22Rv1 (cell line): ENCODE measurements at regions not wholly inside any gene's neighbourhood (a gene's known extent, or its start where the extent isn't known, plus 50 kb on each side); places are given as distances from the start of the nearest gene placed in this dataset.

Source experiments
- ZFX ChIP-seq: fragments of 450-650 bp; IDR thresholded peaks from 2 replicates; pipeline ENCODE4 v1.6.1; 2017; ENCODE audit warnings: antibody characterized with exemption, borderline replicate concordance
- TF ChIP-seq, protein P1 (sequence below): fragments of 450-650 bp; IDR thresholded peaks from 2 replicates; pipeline ENCODE4 v1.5.1; 2017; ENCODE audit warnings: mild to moderate bottlenecking

DNA sequence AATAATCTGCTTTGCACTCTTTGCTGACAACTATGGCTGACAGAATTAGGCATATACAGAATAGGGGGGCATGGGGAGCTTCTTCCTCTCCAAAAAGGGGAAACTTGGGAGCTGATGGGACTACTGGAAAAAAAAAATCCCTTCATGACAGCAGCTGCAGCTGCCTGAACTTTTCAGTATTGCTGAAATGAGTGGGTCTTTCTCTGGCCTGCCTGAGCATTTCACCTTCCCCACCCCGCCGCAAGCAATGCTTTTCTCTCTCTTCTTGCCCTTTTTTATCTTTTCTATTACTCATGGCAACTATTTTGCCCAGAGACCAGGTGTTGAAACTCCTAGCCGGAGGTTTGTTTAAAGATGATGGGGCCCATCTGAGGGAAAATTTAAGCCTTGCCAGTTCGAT lies 244.9 kb downstream of the SEMA3D start:
- TF ChIP-seq, protein P1, sequence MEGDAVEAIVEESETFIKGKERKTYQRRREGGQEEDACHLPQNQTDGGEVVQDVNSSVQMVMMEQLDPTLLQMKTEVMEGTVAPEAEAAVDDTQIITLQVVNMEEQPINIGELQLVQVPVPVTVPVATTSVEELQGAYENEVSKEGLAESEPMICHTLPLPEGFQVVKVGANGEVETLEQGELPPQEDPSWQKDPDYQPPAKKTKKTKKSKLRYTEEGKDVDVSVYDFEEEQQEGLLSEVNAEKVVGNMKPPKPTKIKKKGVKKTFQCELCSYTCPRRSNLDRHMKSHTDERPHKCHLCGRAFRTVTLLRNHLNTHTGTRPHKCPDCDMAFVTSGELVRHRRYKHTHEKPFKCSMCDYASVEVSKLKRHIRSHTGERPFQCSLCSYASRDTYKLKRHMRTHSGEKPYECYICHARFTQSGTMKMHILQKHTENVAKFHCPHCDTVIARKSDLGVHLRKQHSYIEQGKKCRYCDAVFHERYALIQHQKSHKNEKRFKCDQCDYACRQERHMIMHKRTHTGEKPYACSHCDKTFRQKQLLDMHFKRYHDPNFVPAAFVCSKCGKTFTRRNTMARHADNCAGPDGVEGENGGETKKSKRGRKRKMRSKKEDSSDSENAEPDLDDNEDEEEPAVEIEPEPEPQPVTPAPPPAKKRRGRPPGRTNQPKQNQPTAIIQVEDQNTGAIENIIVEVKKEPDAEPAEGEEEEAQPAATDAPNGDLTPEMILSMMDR = no peak
- no peak for TF ChIP-seq ZFX
